Panc1 (cell line): ENCODE measurements at regions not wholly inside any gene's neighbourhood (a gene's known extent, or its start where the extent isn't known, plus 50 kb on each side); places are given as distances from the start of the nearest gene placed in this dataset.
A peak's percentile ranks its signal among the peaks of the same experiment; 100 is the strongest.

Experiments
- CTCF ChIP-seq: fragments of 450-650 bp; IDR thresholded peaks from 2 replicates; pipeline ENCODE4 v1.5.1; 2017; ENCODE audit warnings: mild to moderate bottlenecking
- POLR2AphosphoS5 ChIP-seq: IDR thresholded peaks from 2 replicates; pipeline ENCODE4 v1.6.1; 2012; ENCODE audit warnings: mild to moderate bottlenecking, low read depth, low read length, moderate library complexity
- SIN3A ChIP-seq: IDR thresholded peaks from 2 replicates; pipeline ENCODE4 v1.6.1; 2012; ENCODE audit warnings: low read depth, mild to moderate bottlenecking, low read length, moderate library complexity, borderline replicate concordance; ENCODE audit not compliant: insufficient read depth
- TCF7L2 ChIP-seq: IDR thresholded peaks from 2 replicates; pipeline ENCODE4 v1.6.1; 2011; ENCODE audit warnings: mild to moderate bottlenecking, low read depth, low read length, inconsistent platforms

- TF ChIP-seq CTCF (peak; percentile 69), POLR2AphosphoS5 (no peak), SIN3A (no peak), TCF7L2 (no peak)
These were observed 817.0 kb downstream of the TUSC7 start for GRCh38 chr3:117526470-117527079.
